ENCODE measurements at regions not wholly inside any gene's neighbourhood (a gene's known extent, or its start where the extent isn't known, plus 50 kb on each side); places are given as distances from the start of the nearest gene placed in this dataset.

DNA sequence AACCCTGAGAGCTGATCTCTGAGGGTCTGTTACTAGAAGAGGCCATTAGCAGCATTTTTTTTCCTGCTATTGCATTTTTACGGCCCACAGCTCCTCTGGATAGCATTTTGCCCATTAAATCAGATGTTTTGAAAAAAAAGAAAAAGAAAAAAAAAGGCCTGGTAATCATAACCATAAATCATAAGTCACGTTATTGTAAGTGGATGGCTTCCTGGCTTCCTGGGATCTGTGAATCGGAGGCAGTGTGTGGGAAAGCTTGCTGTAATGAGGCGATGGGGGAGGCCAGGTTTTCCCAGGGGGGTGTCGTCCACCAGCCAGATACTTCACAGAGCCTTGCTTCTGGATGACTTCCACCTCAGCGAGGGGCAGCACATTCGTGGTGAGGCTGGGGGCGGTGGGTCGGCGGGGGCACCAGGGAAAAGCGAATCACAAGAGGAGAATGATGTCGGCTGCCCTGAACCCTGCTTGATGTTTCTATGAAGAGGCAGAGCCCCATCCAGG, 106.5 kb upstream of the SYT13 start:
- TF ChIP-seq FOXM1 (IDR thresholded peaks at IDR 0.05; ENCODE audit: borderline replicate concordance, low read depth) (no peak), TAF1 (IDR thresholded peaks at IDR 0.05; ENCODE audit: low read depth) (no peak), ZBTB7A (IDR thresholded peaks at IDR 0.05; ENCODE audit: low read depth) (no peak), NFIC (IDR thresholded peaks at IDR 0.05) (no peak), CREB1 (IDR thresholded peaks at IDR 0.05; ENCODE audit: low read depth) (no peak), YY1 (IDR thresholded peaks at IDR 0.05; ENCODE audit: low read depth) (no peak), EGR1 (IDR thresholded peaks at IDR 0.05) (no peak), CEBPB (IDR thresholded peaks at IDR 0.05) (no peak), EP300 (IDR thresholded peaks at IDR 0.05; ENCODE audit: borderline replicate concordance) (no peak), RAD21 (IDR thresholded peaks at IDR 0.05; ENCODE audit: low read depth) (no peak)
- TF ChIP-seq, protein P1, sequence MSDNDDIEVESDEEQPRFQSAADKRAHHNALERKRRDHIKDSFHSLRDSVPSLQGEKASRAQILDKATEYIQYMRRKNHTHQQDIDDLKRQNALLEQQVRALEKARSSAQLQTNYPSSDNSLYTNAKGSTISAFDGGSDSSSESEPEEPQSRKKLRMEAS (IDR thresholded peaks at IDR 0.05): no peak
- TF ChIP-seq, protein P2, sequence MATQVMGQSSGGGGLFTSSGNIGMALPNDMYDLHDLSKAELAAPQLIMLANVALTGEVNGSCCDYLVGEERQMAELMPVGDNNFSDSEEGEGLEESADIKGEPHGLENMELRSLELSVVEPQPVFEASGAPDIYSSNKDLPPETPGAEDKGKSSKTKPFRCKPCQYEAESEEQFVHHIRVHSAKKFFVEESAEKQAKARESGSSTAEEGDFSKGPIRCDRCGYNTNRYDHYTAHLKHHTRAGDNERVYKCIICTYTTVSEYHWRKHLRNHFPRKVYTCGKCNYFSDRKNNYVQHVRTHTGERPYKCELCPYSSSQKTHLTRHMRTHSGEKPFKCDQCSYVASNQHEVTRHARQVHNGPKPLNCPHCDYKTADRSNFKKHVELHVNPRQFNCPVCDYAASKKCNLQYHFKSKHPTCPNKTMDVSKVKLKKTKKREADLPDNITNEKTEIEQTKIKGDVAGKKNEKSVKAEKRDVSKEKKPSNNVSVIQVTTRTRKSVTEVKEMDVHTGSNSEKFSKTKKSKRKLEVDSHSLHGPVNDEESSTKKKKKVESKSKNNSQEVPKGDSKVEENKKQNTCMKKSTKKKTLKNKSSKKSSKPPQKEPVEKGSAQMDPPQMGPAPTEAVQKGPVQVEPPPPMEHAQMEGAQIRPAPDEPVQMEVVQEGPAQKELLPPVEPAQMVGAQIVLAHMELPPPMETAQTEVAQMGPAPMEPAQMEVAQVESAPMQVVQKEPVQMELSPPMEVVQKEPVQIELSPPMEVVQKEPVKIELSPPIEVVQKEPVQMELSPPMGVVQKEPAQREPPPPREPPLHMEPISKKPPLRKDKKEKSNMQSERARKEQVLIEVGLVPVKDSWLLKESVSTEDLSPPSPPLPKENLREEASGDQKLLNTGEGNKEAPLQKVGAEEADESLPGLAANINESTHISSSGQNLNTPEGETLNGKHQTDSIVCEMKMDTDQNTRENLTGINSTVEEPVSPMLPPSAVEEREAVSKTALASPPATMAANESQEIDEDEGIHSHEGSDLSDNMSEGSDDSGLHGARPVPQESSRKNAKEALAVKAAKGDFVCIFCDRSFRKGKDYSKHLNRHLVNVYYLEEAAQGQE (IDR thresholded peaks at IDR 0.05; ENCODE audit: low read depth): no peak
- TF ChIP-seq, protein P3, sequence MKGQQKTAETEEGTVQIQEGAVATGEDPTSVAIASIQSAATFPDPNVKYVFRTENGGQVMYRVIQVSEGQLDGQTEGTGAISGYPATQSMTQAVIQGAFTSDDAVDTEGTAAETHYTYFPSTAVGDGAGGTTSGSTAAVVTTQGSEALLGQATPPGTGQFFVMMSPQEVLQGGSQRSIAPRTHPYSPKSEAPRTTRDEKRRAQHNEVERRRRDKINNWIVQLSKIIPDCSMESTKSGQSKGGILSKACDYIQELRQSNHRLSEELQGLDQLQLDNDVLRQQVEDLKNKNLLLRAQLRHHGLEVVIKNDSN (IDR thresholded peaks at IDR 0.05): no peak

DNA sequence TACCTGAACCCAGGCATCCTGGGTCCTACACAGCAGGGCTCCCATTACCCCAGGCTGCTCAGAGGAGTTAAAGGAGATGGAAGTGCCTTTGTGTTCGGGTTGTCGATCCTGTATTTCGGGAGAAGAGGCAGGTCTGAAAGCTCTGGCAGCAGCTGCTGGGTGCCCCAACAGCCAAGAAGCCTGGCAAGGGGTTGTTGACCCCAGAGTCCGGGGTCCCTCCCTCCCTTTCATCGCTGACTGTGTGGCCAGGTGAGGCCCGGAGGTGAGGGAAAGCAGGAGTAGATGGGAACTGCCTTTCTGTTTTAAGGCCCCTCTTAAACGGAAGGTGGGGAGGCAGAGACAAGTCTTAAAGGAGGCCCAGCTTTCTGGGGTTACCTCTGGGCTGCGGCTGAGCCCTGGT, 106.0 kb upstream of the SYT13 start:
- TF ChIP-seq TEAD4 (IDR thresholded peaks at IDR 0.05) (no peak), ZBTB7A (IDR thresholded peaks at IDR 0.05; ENCODE audit: low read depth) (no peak), CREB1 (IDR thresholded peaks at IDR 0.05; ENCODE audit: low read depth) (no peak), CEBPB (IDR thresholded peaks at IDR 0.05) (no peak), RAD21 (IDR thresholded peaks at IDR 0.05; ENCODE audit: low read depth) (no peak), YY1 (IDR thresholded peaks at IDR 0.05; ENCODE audit: low read depth) (no peak), TCF12 (IDR thresholded peaks at IDR 0.05; ENCODE audit: low read depth) (no peak), FOXM1 (IDR thresholded peaks at IDR 0.05; ENCODE audit: borderline replicate concordance, low read depth) (no peak), EP300 (IDR thresholded peaks at IDR 0.05; ENCODE audit: borderline replicate concordance) (no peak)
- TF ChIP-seq, protein P3 (IDR thresholded peaks at IDR 0.05): no peak
- TF ChIP-seq, protein P1 (IDR thresholded peaks at IDR 0.05): no peak
- TF ChIP-seq, protein P2 (IDR thresholded peaks at IDR 0.05; ENCODE audit: low read depth): no peak

- TF ChIP-seq CREB1 (IDR thresholded peaks at IDR 0.05; ENCODE audit: low read depth) (no peak), ZBTB7A (IDR thresholded peaks at IDR 0.05; ENCODE audit: low read depth) (no peak), YY1 (IDR thresholded peaks at IDR 0.05; ENCODE audit: low read depth) (no peak), EP300 (IDR thresholded peaks at IDR 0.05; ENCODE audit: borderline replicate concordance) (no peak), EGR1 (IDR thresholded peaks at IDR 0.05) (no peak), NFIC (IDR thresholded peaks at IDR 0.05) (no peak), TAF1 (IDR thresholded peaks at IDR 0.05; ENCODE audit: low read depth) (no peak), TEAD4 (IDR thresholded peaks at IDR 0.05) (no peak), CEBPB (IDR thresholded peaks at IDR 0.05) (no peak), FOXM1 (IDR thresholded peaks at IDR 0.05; ENCODE audit: borderline replicate concordance, low read depth) (no peak), RAD21 (IDR thresholded peaks at IDR 0.05; ENCODE audit: low read depth) (no peak), TCF12 (IDR thresholded peaks at IDR 0.05; ENCODE audit: low read depth) (no peak)
- TF ChIP-seq, protein P3 (IDR thresholded peaks at IDR 0.05): no peak
- TF ChIP-seq, protein P2 (IDR thresholded peaks at IDR 0.05; ENCODE audit: low read depth): no peak
- TF ChIP-seq, protein P1 (IDR thresholded peaks at IDR 0.05): no peak
Measured at GRCh38 chr11:45391168-45391850, 105.2 kb upstream of the SYT13 start.

Measured in Ishikawa (cell line).